ENCODE measurements at regions not wholly inside any gene's neighbourhood (a gene's known extent, or its start where the extent isn't known, plus 50 kb on each side); places are given as distances from the start of the nearest gene placed in this dataset.

GRCh38 chr12:76944892-76945291 is 66.1 kb upstream of the CSRP2 start:
- Histone ChIP-seq H3K36me3 (ENCODE audit: control insufficient read depth, insufficient read depth, low read length) (no peaks in the 10 kb centered on the region), H3K27me3 (ENCODE audit: control insufficient read depth, insufficient read depth, low read length) (peaks cover 5% of the 10 kb centered on the region; the same call in 1 of the 2 replicates), H3K27ac (ENCODE audit: low read length) (no peak overlapping the region), H3K4me1 (ENCODE audit: control insufficient read depth, insufficient read depth, low read length) (no peaks in the 10 kb centered on the region), H3K4me3 (ENCODE audit: low read depth in 2 of 2, low read length in 2 of 2) (no peak overlapping the region), H3K9me3 (ENCODE audit: control insufficient read depth, insufficient read depth, low read depth, low read length) (no peaks in the 10 kb centered on the region)
- intact Hi-C loops (cut with micrococcal nuclease; ENCODE audit: unreplicated experiment) (no loop called here), in situ Hi-C loops (cut with HindIII; ENCODE audit: low pct_unique_long_range_greater_than_20kb, low sequenced_read_pairs) (no loop called here)
- DNase-seq (ENCODE audit: low read depth, low spot score) = no peak
- no peak for TF ChIP-seq SIN3A (IDR thresholded peaks at IDR 0.05; ENCODE audit: borderline replicate concordance, insufficient read depth, low read depth, low read length)
- TF ChIP-seq CTCF (IDR thresholded peaks at IDR 0.05) = no peak
- no peak for TF ChIP-seq REST (IDR thresholded peaks at IDR 0.05; ENCODE audit: insufficient read depth in 1 of 2, low read depth in 2 of 2, low read length in 1 of 2)
- TF ChIP-seq POLR2AphosphoS5 (IDR thresholded peaks at IDR 0.05; ENCODE audit: low read depth, low read length) = no peak
- no peak for TF ChIP-seq TCF7L2 (IDR thresholded peaks at IDR 0.05; ENCODE audit: low read depth, low read length)
- no TSS peak for BruUV-seq (replicated peaks)
- no peak for ATAC-seq
- ChIA-PET CTCF (no interaction called here), POLR2A (no interaction called here)

GRCh38 chr12:76943008-76943407 is 64.2 kb upstream of the CSRP2 start:
- no peak for DNase-seq (ENCODE audit: low read depth, low spot score)
- Histone ChIP-seq H3K9me3 (ENCODE audit: control insufficient read depth, insufficient read depth, low read depth, low read length) (no peaks in the 10 kb centered on the region), H3K4me3 (ENCODE audit: low read depth in 2 of 2, low read length in 2 of 2) (no peak overlapping the region), H3K36me3 (ENCODE audit: control insufficient read depth, insufficient read depth, low read length) (no peaks in the 10 kb centered on the region), H3K4me1 (ENCODE audit: control insufficient read depth, insufficient read depth, low read length) (no peaks in the 10 kb centered on the region), H3K27ac (ENCODE audit: low read length) (no peak overlapping the region), H3K27me3 (ENCODE audit: control insufficient read depth, insufficient read depth, low read length) (no peaks in the 10 kb centered on the region; the same call in 1 of the 2 replicates)
- ChIA-PET POLR2A (no interaction called here), CTCF (no interaction called here)
- no peak for ATAC-seq
- no TSS peak for BruUV-seq (replicated peaks)
- in situ Hi-C loops (cut with HindIII; ENCODE audit: low pct_unique_long_range_greater_than_20kb, low sequenced_read_pairs) (no loop called here), intact Hi-C loops (cut with micrococcal nuclease; ENCODE audit: unreplicated experiment) (no loop called here)
- no peak for TF ChIP-seq SIN3A (IDR thresholded peaks at IDR 0.05; ENCODE audit: borderline replicate concordance, insufficient read depth, low read depth, low read length)
- TF ChIP-seq CTCF (IDR thresholded peaks at IDR 0.05) = no peak
- no peak for TF ChIP-seq TCF7L2 (IDR thresholded peaks at IDR 0.05; ENCODE audit: low read depth, low read length)
- TF ChIP-seq POLR2AphosphoS5 (IDR thresholded peaks at IDR 0.05; ENCODE audit: low read depth, low read length) = no peak
- TF ChIP-seq REST (IDR thresholded peaks at IDR 0.05; ENCODE audit: insufficient read depth in 1 of 2, low read depth in 2 of 2, low read length in 1 of 2) = no peak
